GM12878 (cell line): ENCODE measurements at regions not wholly inside any gene's neighbourhood (a gene's known extent, or its start where the extent isn't known, plus 50 kb on each side); places are given as distances from the start of the nearest gene placed in this dataset.

Experiments
- ATAC-seq: fragments of 200-7000 bp; cut with Tn5 transposase; 3 replicates; pipeline ENCODE4 v1.9.1; 2020; ENCODE audit warnings: mild to moderate bottlenecking, moderate library complexity
- BruUV-seq: library from RNA; stranded (reverse); fragments of 400-500 nt; replicated peaks from 2 replicates; lab custom pipeline; 2021; lab: Mats Ljungman, UMichigan
- CTCF ChIA-PET: fragments of 300-600 bp; sonication (Branson Sonifier 250); formaldehyde crosslinking; extraction: SDS; loops from one replicate; lab custom pipeline; 2021; ENCODE audit warnings: inconsistent platforms; lab: Yijun Ruan, JAX
- POLR2A ChIA-PET: fragments of 350-600 bp; formaldehyde crosslinking; extraction: SDS; loops from one replicate; lab custom pipeline; 2021; ENCODE audit warnings: inconsistent platforms; lab: Charles Lee
- RAD21 ChIA-PET: fragments of 300-600 bp; sonication (Branson Sonifier 250); formaldehyde crosslinking; loops from one replicate; lab custom pipeline; 2023; ENCODE audit warnings: antibody characterized with exemption; ENCODE audit not compliant: unreplicated experiment; lab: Charles Lee
- SMC1A ChIA-PET: fragments of 300-600 bp; sonication (Branson Sonifier 250); formaldehyde crosslinking; loops from one replicate; lab custom pipeline; 2023; ENCODE audit not compliant: unreplicated experiment, uncharacterized antibody; lab: Charles Lee
- DNase-seq: peaks from one replicate; pipeline ENCODE4 v3.0.0-alpha.2; 2011; ENCODE audit warnings: low read depth, low spot score
- FAIRE-seq: peaks from 3 replicates; lab custom pipeline; 2011; peaks lifted over from hg19 to GRCh38; lab: Jason Lieb, UNC
- H2AFZ ChIP-seq: 2 replicates; pipeline ENCODE4 v1.6.0; 2011; ENCODE audit warnings: low read depth, low read length, control low read depth; ENCODE audit not compliant: control insufficient read depth
- H3K27ac ChIP-seq: 2 replicates; pipeline ENCODE4 v1.5.1; 2011; ENCODE audit warnings: control low read depth; ENCODE audit not compliant: control insufficient read depth, insufficient read depth
- H3K27me3 ChIP-seq, 2 experiments: replicated peaks in 1 of 2; 2 replicates each; pipeline versions ENCODE4 v1.6.0 to v1.6.1; 2011; ENCODE audit warnings: low read length in 1 of 2; ENCODE audit not compliant: control insufficient read depth in 2 of 2, insufficient read depth in 2 of 2
- H3K36me3 ChIP-seq, 2 experiments: 2 replicates each; pipeline ENCODE4 v1.5.1; 2011; ENCODE audit warnings: low read length in 1 of 2; ENCODE audit not compliant: control insufficient read depth in 2 of 2, insufficient read depth in 2 of 2
- H3K4me1 ChIP-seq: 2 replicates; pipeline ENCODE4 v1.6.1; 2011; ENCODE audit warnings: mild to moderate bottlenecking, low read length, moderate library complexity, mixed read lengths; ENCODE audit not compliant: control insufficient read depth, insufficient read depth
- H3K4me2 ChIP-seq: 2 replicates; pipeline ENCODE4 v1.6.0; 2011; ENCODE audit warnings: control low read depth; ENCODE audit not compliant: control insufficient read depth, insufficient read depth
- H3K4me3 ChIP-seq: fragments of 200-600 bp; sonication (generic); 2 replicates; pipeline ENCODE4 v1.5.1; 2016
- H3K79me2 ChIP-seq: 2 replicates; pipeline ENCODE4 v1.6.0; 2011; ENCODE audit warnings: low read length; ENCODE audit not compliant: control insufficient read depth, insufficient read depth
- H3K9ac ChIP-seq: 2 replicates; pipeline ENCODE4 v1.8.0; 2011; ENCODE audit warnings: low read length, control low read depth, mixed read lengths; ENCODE audit not compliant: control insufficient read depth, insufficient read depth
- H3K9me3 ChIP-seq: replicated peaks from 3 replicates; pipeline ENCODE4 v1.5.1; 2011; ENCODE audit warnings: mild to moderate bottlenecking, low read length; ENCODE audit not compliant: control insufficient read depth, insufficient read depth
- H4K20me1 ChIP-seq: 2 replicates; pipeline ENCODE4 v1.6.0; 2011; ENCODE audit not compliant: control insufficient read depth, insufficient read depth
- DPF2 ChIP-seq: fragments of 450-650 bp; IDR thresholded peaks from 2 replicates; pipeline ENCODE4 v1.6.1; 2017; ENCODE audit warnings: mild to moderate bottlenecking
- EP300 ChIP-seq, 2 experiments: fragments of 150-350 bp in 1 of 2; IDR thresholded peaks; 2 replicates each; pipeline ENCODE4 v1.6.1; 2011 to 2012; ENCODE audit warnings: low read depth in 2 of 2, low read length in 2 of 2, borderline replicate concordance in 1 of 2, improper control_type of control experiment in 1 of 2, inconsistent platforms in 1 of 2; ENCODE audit not compliant: control insufficient read depth in 1 of 2
- FOXK2 ChIP-seq: fragments of 450-650 bp; IDR thresholded peaks from 2 replicates; pipeline ENCODE4 v1.6.1; 2017; ENCODE audit warnings: mild to moderate bottlenecking, moderate library complexity
- HDAC2 ChIP-seq: fragments of 200-600 bp; sonication (generic); IDR thresholded peaks from 2 replicates; pipeline ENCODE4 v1.6.1; 2017
- IKZF1 ChIP-seq: fragments of 450-650 bp; conservative IDR thresholded peaks from 2 replicates; pipeline ENCODE4 v1.6.1; 2017; ENCODE audit warnings: antibody characterized with exemption, mild to moderate bottlenecking
- MEF2B ChIP-seq: fragments of 450-650 bp; IDR thresholded peaks from 2 replicates; pipeline ENCODE4 v1.6.1; 2018; ENCODE audit warnings: mild to moderate bottlenecking, moderate library complexity; ENCODE audit not compliant: partially characterized antibody, poor library complexity, severe bottlenecking
- MTA2 ChIP-seq: fragments of 450-650 bp; IDR thresholded peaks from 2 replicates; pipeline ENCODE4 v1.6.1; 2016; ENCODE audit warnings: low read depth, mild to moderate bottlenecking, moderate library complexity
- NR2F1 ChIP-seq: fragments of 450-650 bp; conservative IDR thresholded peaks from 2 replicates; pipeline ENCODE4 v1.6.1; 2017; ENCODE audit warnings: mild to moderate bottlenecking
- PML ChIP-seq: IDR thresholded peaks from 2 replicates; pipeline ENCODE4 v1.6.1; 2012; ENCODE audit warnings: low read length, inconsistent platforms
- SUZ12 ChIP-seq: fragments of 200-600 bp; sonication (generic); IDR thresholded peaks from one replicate; pipeline ENCODE4 v1.6.1; 2018; ENCODE audit warnings: antibody characterized with exemption, mild to moderate bottlenecking; ENCODE audit not compliant: unreplicated experiment
- TCF7 ChIP-seq: IDR thresholded peaks from 2 replicates; pipeline ENCODE4 v1.6.1; 2014; ENCODE audit warnings: antibody characterized with exemption, borderline replicate concordance
- YBX1 ChIP-seq: fragments of 450-650 bp; IDR thresholded peaks from 2 replicates; pipeline ENCODE4 v1.6.1; 2016; ENCODE audit warnings: antibody characterized with exemption
- ZNF24 ChIP-seq: fragments of 450-650 bp; IDR thresholded peaks from 2 replicates; pipeline ENCODE4 v1.6.1; 2017; ENCODE audit warnings: antibody characterized with exemption, mild to moderate bottlenecking
- ZNF384 ChIP-seq: IDR thresholded peaks from 2 replicates; pipeline ENCODE4 v1.6.1; 2012; ENCODE audit warnings: low read depth, mild to moderate bottlenecking, low read length, improper control_type of control experiment, borderline replicate concordance
- ZNF592 ChIP-seq: fragments of 450-650 bp; IDR thresholded peaks from 2 replicates; pipeline ENCODE4 v1.6.1; 2017; ENCODE audit warnings: mild to moderate bottlenecking, moderate library complexity
- ZZZ3 ChIP-seq: IDR thresholded peaks from 2 replicates; pipeline ENCODE4 v1.6.1; 2011; ENCODE audit warnings: low read depth; ENCODE audit not compliant: control insufficient read depth, insufficient read length
- WGBS: methylation state at CpG from one replicate; pipeline ENCODE4 v1.1.6; 2016; ENCODE audit warnings: low lambda C conversion rate; ENCODE audit not compliant: insufficient replicate concordance, insufficient coverage; ENCODE audit errors: missing lambda C conversion rate; 5-methylcytosine and 5-hydroxymethylcytosine counted together
- in situ Hi-C: fragments of 300-500 bp; cut with MboI; formaldehyde crosslinking; loops from 9 replicates; pipeline ENCODE4 v1.14.3; 2018; ENCODE audit warnings: mixed read lengths
- intact Hi-C: fragments of 100-400 bp; cut with micrococcal nuclease; formaldehyde crosslinking; loops from one replicate; pipeline ENCODE4 v1.14.2; 2022; ENCODE audit not compliant: unreplicated experiment

GRCh38 chr6:96330884-96331283 is 190.7 kb upstream of the UFL1 start:
- H3K9ac ChIP-seq: no peak overlapping the region
- no TSS peak for BruUV-seq
- H3K27me3 ChIP-seq: no peaks in the 10 kb centered on the region
- in situ Hi-C loops (no loop called here), intact Hi-C loops (no loop called here)
- H2AFZ ChIP-seq: no peak overlapping the region
- WGBS: 0% methylated on average over 1 of the region's 1 CpG
- ChIA-PET POLR2A (no interaction called here), SMC1A (interaction anchor here (0.9 to 1.1 kb wide), 3 partner anchors 18 to 29 kb away, joined by 4 to 5 read pairs (median 5); no protein-coding TSS in a partner anchor), RAD21 (no interaction called here), CTCF (interaction anchor here (0.7 to 0.9 kb wide), 2 partner anchors 61 to 322 kb away, joined by 3 read pairs; no protein-coding TSS in a partner anchor)
- no peak overlapping the region for H3K27ac ChIP-seq
- FAIRE-seq: no peak
- TF ChIP-seq FOXK2 (no peak), ZNF384 (0 out of 2 replicates have a peak, but pooled peaks have one; percentile 34), NR2F1 (0 out of 2 replicates have a peak, but pooled peaks have one; percentile 32), MEF2B (peak; percentile 87), DPF2 (0 out of 2 replicates have a peak, but pooled peaks have one; percentile 34), PML (no peak), MTA2 (peak; percentile 72), IKZF1 (0 out of 2 replicates have a peak, but pooled peaks have one; percentile 20)
- no peaks in the 10 kb centered on the region for H4K20me1 ChIP-seq
- no peaks in the 10 kb centered on the region for H3K79me2 ChIP-seq
- no peak overlapping the region for H3K4me3 ChIP-seq
- no peaks in the 10 kb centered on the region for H3K36me3 ChIP-seq
- DNase-seq: no peak
- H3K4me2 ChIP-seq: no peak overlapping the region
- no peaks in the 10 kb centered on the region for H3K4me1 ChIP-seq
- no peaks in the 10 kb centered on the region for H3K9me3 ChIP-seq
- no peak for ATAC-seq

- ATAC-seq (no peak), DNase-seq (no peak), FAIRE-seq (no peak)
- no peaks in the 10 kb centered on the region for H3K36me3 ChIP-seq
- H3K9me3 ChIP-seq: no peaks in the 10 kb centered on the region
- no peaks in the 10 kb centered on the region for H3K4me1 ChIP-seq
- H4K20me1 ChIP-seq: no peaks in the 10 kb centered on the region
- no peak overlapping the region for H2AFZ ChIP-seq
- no TSS peak for BruUV-seq
- no peak for TF ChIP-seq HDAC2
- no peak for TF ChIP-seq EP300 (IDR thresholded peaks at IDR 0.05; ENCODE audit: borderline replicate concordance in 1 of 2, control insufficient read depth in 1 of 2, low read depth in 2 of 2, low read length in 2 of 2)
- no peak for TF ChIP-seq TCF7
- TF ChIP-seq SUZ12: no peak
- TF ChIP-seq ZNF592: no peak
- TF ChIP-seq YBX1: no peak
- no peak for TF ChIP-seq ZZZ3
- TF ChIP-seq ZNF24: no peak
- no peak overlapping the region for H3K9ac ChIP-seq
- no peak overlapping the region for H3K4me2 ChIP-seq
- H3K27me3 ChIP-seq: no peaks in the 10 kb centered on the region
- SMC1A ChIA-PET: no interaction called here
- WGBS: 0% methylated on average over 4 of the region's 4 CpGs
- in situ Hi-C loops (no loop called here), intact Hi-C loops (no loop called here)
- H3K27ac ChIP-seq: no peak overlapping the region
- no peaks in the 10 kb centered on the region for H3K79me2 ChIP-seq
- H3K4me3 ChIP-seq: no peak overlapping the region
- RAD21 ChIA-PET: no interaction called here
- CTCF ChIA-PET: no interaction called here
- POLR2A ChIA-PET: no interaction called here
These were observed 181.4 kb upstream of the UFL1 start for GRCh38 chr6:96340164-96340563.
